H1 (cell line): ENCODE measurements at regions not wholly inside any gene's neighbourhood (a gene's known extent, or its start where the extent isn't known, plus 50 kb on each side); places are given as distances from the start of the nearest gene placed in this dataset.

Experiments
- CTCF ChIA-PET: fragments of 300-600 bp; sonication (Branson Sonifier 250); formaldehyde crosslinking; loops from one replicate; lab custom pipeline; 2021; ENCODE audit not compliant: partially characterized antibody; lab: Charles Lee
- POLR2A ChIA-PET: fragments of 300-600 bp; sonication (Branson Sonifier 250); formaldehyde crosslinking; loops from one replicate; lab custom pipeline; 2021; ENCODE audit warnings: inconsistent platforms; ENCODE audit not compliant: partially characterized antibody; lab: Charles Lee
- DNase-seq, 2 experiments: peaks; one replicate each; pipeline versions ENCODE4 v3.0.0 to v3.0.0-alpha.2; 2010 to 2022; ENCODE audit warnings: low spot score in 2 of 2, low read depth in 1 of 2, mixed read lengths in 1 of 2
- FAIRE-seq: peaks from 2 replicates; lab custom pipeline; 2011; peaks lifted over from hg19 to GRCh38; lab: Jason Lieb, UNC
- H2AFZ ChIP-seq: 2 replicates; pipeline ENCODE4 v1.8.1; 2012; ENCODE audit warnings: low read length, inconsistent platforms
- H2AK5ac ChIP-seq: 2 replicates; pipeline ENCODE4 v1.6.1; 2013; ENCODE audit warnings: low read depth, low read length
- H2BK120ac ChIP-seq: replicated peaks from 2 replicates; pipeline ENCODE3; 2013; ENCODE audit warnings: low read depth, low read length, inconsistent platforms
- H2BK12ac ChIP-seq: 2 replicates; pipeline ENCODE4 v1.6.1; 2013; ENCODE audit warnings: low read depth, low read length
- H2BK15ac ChIP-seq: 2 replicates; pipeline ENCODE4 v1.6.1; 2013; ENCODE audit warnings: low read length
- H2BK20ac ChIP-seq: 2 replicates; pipeline ENCODE4 v1.6.1; 2013; ENCODE audit warnings: low read length
- H2BK5ac ChIP-seq: 2 replicates; pipeline ENCODE4 v1.6.1; 2013; ENCODE audit warnings: low read depth, low read length
- H3K14ac ChIP-seq: 2 replicates; pipeline ENCODE4 v1.6.1; 2013; ENCODE audit warnings: inconsistent platforms; ENCODE audit not compliant: insufficient read length
- H3K18ac ChIP-seq: 2 replicates; pipeline ENCODE4 v1.6.1; 2013; ENCODE audit warnings: low read length; ENCODE audit errors: extremely low read depth
- H3K23ac ChIP-seq: 2 replicates; pipeline ENCODE4 v1.6.1; 2013; ENCODE audit warnings: inconsistent platforms; ENCODE audit not compliant: insufficient read length
- H3K23me2 ChIP-seq: 2 replicates; pipeline ENCODE4 v1.6.1; 2013; ENCODE audit warnings: low read depth, low read length
- H3K27ac ChIP-seq: 2 replicates; pipeline ENCODE4 v1.6.1; 2011; ENCODE audit warnings: low read depth, low read length, inconsistent platforms
- H3K27me3 ChIP-seq, 4 experiments: replicated peaks in 1 of 4; 1 replicate in 1 of 4; 2 replicates in 3 of 4; pipeline versions ENCODE4 v1.6.1 to v1.8.1; 2011 to 2013; ENCODE audit warnings: low read length in 3 of 4, mild to moderate bottlenecking in 3 of 4, inconsistent platforms in 2 of 4, mixed read lengths in 2 of 4, moderate library complexity in 1 of 4; ENCODE audit not compliant: control insufficient read depth in 3 of 4, insufficient read depth in 3 of 4; ENCODE audit errors: extremely low read depth in 1 of 4
- H3K36me3 ChIP-seq, 4 experiments: 2 replicates each; pipeline versions ENCODE4 v1.6.1 to v1.8.1; 2011 to 2013; ENCODE audit warnings: mild to moderate bottlenecking in 4 of 4, low read length in 3 of 4, moderate library complexity in 2 of 4, control low read depth in 1 of 4, inconsistent platforms in 1 of 4; ENCODE audit not compliant: insufficient read depth in 4 of 4, control insufficient read depth in 2 of 4
- H3K4ac ChIP-seq: replicated peaks from 2 replicates; pipeline ENCODE3; 2013; ENCODE audit warnings: low read length, low read depth, mixed read lengths, inconsistent platforms; ENCODE audit not compliant: insufficient read length
- H3K4me1 ChIP-seq, 4 experiments: replicated peaks in 1 of 4; 1 replicate in 1 of 4; 2 replicates in 3 of 4; pipeline versions ENCODE4 v1.6.1 to v1.8.1; 2011 to 2013; ENCODE audit warnings: low read length in 3 of 4, inconsistent platforms in 2 of 4, mixed read lengths in 1 of 4; ENCODE audit not compliant: insufficient read depth in 4 of 4, control insufficient read depth in 3 of 4
- H3K4me2 ChIP-seq, 2 experiments: 2 replicates each; pipeline versions ENCODE4 v1.6.1 to v1.8.1; 2011 to 2013; ENCODE audit warnings: low read depth in 2 of 2, low read length in 2 of 2, control low read depth in 1 of 2, inconsistent platforms in 1 of 2, mild to moderate bottlenecking in 1 of 2; ENCODE audit not compliant: insufficient read depth in 1 of 2
- H3K4me3 ChIP-seq, 4 experiments: fragments of 200-600, 300-600 bp in 1 of 4; sonication (generic), shearing (Covaris generic), sonication (Bioruptor Twin) in 1 of 4; 2 replicates each; pipeline versions ENCODE4 v1.5.1 to v1.8.1; 2011 to 2016; ENCODE audit warnings: low read length in 4 of 4, low read depth in 3 of 4, control low read depth in 2 of 4, inconsistent platforms in 2 of 4, mild to moderate bottlenecking in 2 of 4, mixed read lengths in 1 of 4, moderate library complexity in 1 of 4; ENCODE audit not compliant: insufficient read depth in 2 of 4; ENCODE audit errors: extremely low read depth in 1 of 4
- H3K56ac ChIP-seq: replicated peaks from 2 replicates; pipeline ENCODE3; 2013; ENCODE audit warnings: low read depth, mild to moderate bottlenecking, mixed read lengths, low read length, inconsistent platforms; ENCODE audit not compliant: insufficient read length
- H3K79me1 ChIP-seq: 2 replicates; pipeline ENCODE4 v1.6.1; 2013; ENCODE audit warnings: low read depth, low read length, control low read depth
- H3K79me2 ChIP-seq, 2 experiments: 2 replicates each; pipeline versions ENCODE4 v1.6.1 to v1.8.1; 2012 to 2013; ENCODE audit warnings: low read length in 2 of 2, mild to moderate bottlenecking in 2 of 2, inconsistent platforms in 1 of 2; ENCODE audit not compliant: insufficient read depth in 2 of 2, control insufficient read depth in 1 of 2
- H3K9ac ChIP-seq, 4 experiments: replicated peaks in 1 of 4; 1 replicate in 1 of 4; 2 replicates in 3 of 4; pipeline versions ENCODE4 v1.6.1 to v1.8.1; 2011 to 2013; ENCODE audit warnings: low read depth in 3 of 4, low read length in 3 of 4, control low read depth in 2 of 4, mild to moderate bottlenecking in 2 of 4, moderate library complexity in 2 of 4, inconsistent platforms in 1 of 4; ENCODE audit errors: extremely low read depth in 1 of 4
- H3K9me3 ChIP-seq, 2 experiments: 2 replicates each; pipeline versions ENCODE4 v1.6.1 to v1.8.1; 2012 to 2013; ENCODE audit warnings: mild to moderate bottlenecking in 2 of 2, moderate library complexity in 2 of 2, control low read depth in 1 of 2, inconsistent platforms in 1 of 2, low read depth in 1 of 2, low read length in 1 of 2, mixed read lengths in 1 of 2; ENCODE audit not compliant: insufficient read depth in 2 of 2
- H4K20me1 ChIP-seq, 2 experiments: replicated peaks in 1 of 2; 2 replicates each; pipeline versions ENCODE3 to v1.8.1; 2011 to 2013; ENCODE audit warnings: inconsistent platforms in 2 of 2, low read length in 2 of 2, mild to moderate bottlenecking in 1 of 2; ENCODE audit not compliant: insufficient read depth in 2 of 2, control insufficient read depth in 1 of 2
- H4K5ac ChIP-seq: 2 replicates; pipeline ENCODE4 v1.6.1; 2013; ENCODE audit warnings: low read length, low read depth, mixed read lengths, inconsistent platforms; ENCODE audit not compliant: insufficient read length
- H4K8ac ChIP-seq: 2 replicates; pipeline ENCODE4 v1.8.0; 2013; ENCODE audit warnings: mild to moderate bottlenecking, moderate library complexity, low read length, inconsistent platforms; ENCODE audit not compliant: insufficient read depth; ENCODE audit errors: extremely low read depth
- H4K91ac ChIP-seq: replicated peaks from 2 replicates; pipeline ENCODE3; 2013; ENCODE audit warnings: low read length, mixed read lengths, inconsistent platforms; ENCODE audit not compliant: insufficient read length
- BRCA1 ChIP-seq: IDR thresholded peaks from 2 replicates; pipeline ENCODE4 v1.6.1; 2012; ENCODE audit warnings: low read depth, low read length, improper control_type of control experiment
- CEBPB ChIP-seq: IDR thresholded peaks from 2 replicates; pipeline ENCODE4 v1.6.1; 2012; ENCODE audit warnings: low read depth, low read length
- CHD2 ChIP-seq: IDR thresholded peaks from 2 replicates; pipeline ENCODE4 v1.6.1; 2012; ENCODE audit warnings: low read length, improper control_type of control experiment
- CREB1 ChIP-seq: IDR thresholded peaks from 2 replicates; pipeline ENCODE4 v1.6.1; 2012; ENCODE audit warnings: inconsistent platforms
- HDAC6 ChIP-seq: IDR thresholded peaks from one replicate; pipeline ENCODE4 v1.7.1; 2012; ENCODE audit warnings: low read depth, mild to moderate bottlenecking, inconsistent platforms, low read length, moderate library complexity
- POLR2AphosphoS5 ChIP-seq: IDR thresholded peaks from 2 replicates; pipeline ENCODE4 v1.6.1; 2011; ENCODE audit warnings: low read depth, low read length
- RBBP5 ChIP-seq: IDR thresholded peaks from 2 replicates; pipeline ENCODE4 v1.7.1; 2012; ENCODE audit warnings: low read depth, mild to moderate bottlenecking, inconsistent platforms, low read length, moderate library complexity, borderline replicate concordance
- RFX5 ChIP-seq: IDR thresholded peaks from 2 replicates; pipeline ENCODE4 v1.6.1; 2011; ENCODE audit warnings: low read depth, low read length, improper control_type of control experiment, borderline replicate concordance
- SAP30 ChIP-seq: fragments of 300-600 bp; sonication (generic); IDR thresholded peaks from 2 replicates; pipeline ENCODE4 v1.7.1; 2012; ENCODE audit warnings: low read length, moderate library complexity, mild to moderate bottlenecking, inconsistent platforms; ENCODE audit not compliant: insufficient read depth, insufficient replicate concordance
- TAF1 ChIP-seq: IDR thresholded peaks from 2 replicates; pipeline ENCODE4 v1.6.1; 2011; ENCODE audit warnings: mild to moderate bottlenecking, low read depth, low read length
- TBP ChIP-seq: IDR thresholded peaks from 2 replicates; pipeline ENCODE4 v1.6.1; 2011; ENCODE audit warnings: low read depth, low read length, improper control_type of control experiment
- WGBS, 2 experiments: shearing (Covaris generic) in 1 of 2; methylation state at CpG; one replicate each; pipeline versions ENCODE4 v1.1.6 to v1.1.7; 2013 to 2015; ENCODE audit warnings: low lambda C conversion rate in 2 of 2, mixed read lengths in 2 of 2, inconsistent platforms in 1 of 2, low coverage in 1 of 2, missing lambda C conversion rate in 1 of 2; ENCODE audit not compliant: insufficient replicate concordance in 2 of 2, insufficient coverage in 1 of 2, insufficient read length in 1 of 2; ENCODE audit errors: extremely low coverage in 1 of 2, missing lambda C conversion rate in 1 of 2; 5-methylcytosine and 5-hydroxymethylcytosine counted together
- TF ChIP-seq, protein P1 (sequence below), 3 experiments: IDR thresholded peaks; 1 replicate in 2 of 3; 2 replicates in 1 of 3; pipeline versions ENCODE4 v1.5.1 to v1.6.1; 2011; ENCODE audit warnings: low read length in 3 of 3, mild to moderate bottlenecking in 3 of 3, inconsistent platforms in 2 of 3, low read depth in 1 of 3, moderate library complexity in 1 of 3; ENCODE audit not compliant: insufficient read depth in 1 of 3; ENCODE audit errors: control extremely low read depth in 1 of 3

GRCh38 chr10:47143473-47143872, 156.5 kb upstream of the GDF10 start (continued):
- TF ChIP-seq POLR2AphosphoS5: no peak
- TF ChIP-seq, all 59 proteins: peak for 0

- no peak for TF ChIP-seq RFX5
- TF ChIP-seq HDAC6: no peak
- TF ChIP-seq CREB1: no peak
- TF ChIP-seq RBBP5: no peak
- no peak for TF ChIP-seq TAF1
- TF ChIP-seq BRCA1: no peak
- no peak for TF ChIP-seq TBP
- TF ChIP-seq, protein P1, sequence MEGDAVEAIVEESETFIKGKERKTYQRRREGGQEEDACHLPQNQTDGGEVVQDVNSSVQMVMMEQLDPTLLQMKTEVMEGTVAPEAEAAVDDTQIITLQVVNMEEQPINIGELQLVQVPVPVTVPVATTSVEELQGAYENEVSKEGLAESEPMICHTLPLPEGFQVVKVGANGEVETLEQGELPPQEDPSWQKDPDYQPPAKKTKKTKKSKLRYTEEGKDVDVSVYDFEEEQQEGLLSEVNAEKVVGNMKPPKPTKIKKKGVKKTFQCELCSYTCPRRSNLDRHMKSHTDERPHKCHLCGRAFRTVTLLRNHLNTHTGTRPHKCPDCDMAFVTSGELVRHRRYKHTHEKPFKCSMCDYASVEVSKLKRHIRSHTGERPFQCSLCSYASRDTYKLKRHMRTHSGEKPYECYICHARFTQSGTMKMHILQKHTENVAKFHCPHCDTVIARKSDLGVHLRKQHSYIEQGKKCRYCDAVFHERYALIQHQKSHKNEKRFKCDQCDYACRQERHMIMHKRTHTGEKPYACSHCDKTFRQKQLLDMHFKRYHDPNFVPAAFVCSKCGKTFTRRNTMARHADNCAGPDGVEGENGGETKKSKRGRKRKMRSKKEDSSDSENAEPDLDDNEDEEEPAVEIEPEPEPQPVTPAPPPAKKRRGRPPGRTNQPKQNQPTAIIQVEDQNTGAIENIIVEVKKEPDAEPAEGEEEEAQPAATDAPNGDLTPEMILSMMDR (IDR thresholded peaks at IDR 0.05; ENCODE audit: control extremely low read depth in 1 of 3, insufficient read depth in 1 of 3, low read depth in 1 of 3, low read length in 3 of 3): no peak
- no peak for TF ChIP-seq CEBPB
- TF ChIP-seq CHD2: no peak
- no peak for TF ChIP-seq SAP30
- 92% methylated on average over 3 of the region's 3 CpGs; no CpG with 5 or more reads in 1 of the 2 experiments for WGBS, 2 experiments
These were observed 155.5 kb upstream of the GDF10 start for GRCh38 chr10:47144525-47144924.

More at GRCh38 chr10:47144525-47144924, 155.5 kb upstream of the GDF10 start:
- ChIA-PET CTCF (interaction anchor here (2.3 kb wide), 1 partner anchor 8 kb away, joined by 9 read pairs; no protein-coding TSS in a partner anchor), POLR2A (no interaction called here)
- Histone ChIP-seq H2AFZ (no peak overlapping the region), H2AK5ac (no peak overlapping the region), H2BK15ac (no peak overlapping the region), H3K4me3 (no peak overlapping the region), H3K23ac (no peak overlapping the region), H2BK12ac (no peak overlapping the region), H3K9ac (no peak overlapping the region), H4K20me1 (no peaks in the 10 kb centered on the region), H3K14ac (no peak overlapping the region), H4K5ac (no peak overlapping the region), H2BK20ac (no peak overlapping the region), H3K56ac (no peak overlapping the region), H3K23me2 (no peaks in the 10 kb centered on the region), H4K91ac (no peak overlapping the region), H4K8ac (no peak overlapping the region), H3K79me1 (no peaks in the 10 kb centered on the region), H3K4me1 (no peaks in the 10 kb centered on the region), H3K27me3 (no peaks in the 10 kb centered on the region), H3K9me3 (no peaks in the 10 kb centered on the region), H3K4me2 (no peak overlapping the region), H3K79me2 (no peaks in the 10 kb centered on the region), H2BK5ac (no peak overlapping the region), H2BK120ac (no peak overlapping the region), H3K27ac (no peak overlapping the region), H3K4ac (no peak overlapping the region), H3K18ac (no peak overlapping the region), H3K36me3 (no peaks in the 10 kb centered on the region)
- FAIRE-seq (no peak), DNase-seq (no peak)
